K562 (cell line): ENCODE measurements at regions not wholly inside any gene's neighbourhood (a gene's known extent, or its start where the extent isn't known, plus 50 kb on each side); places are given as distances from the start of the nearest gene placed in this dataset.
"Not testable (repeated sequence)": the region's sequence is repeated elsewhere in the genome, so short reads cannot be mapped to it uniquely, and the experiment has no call there.

Source experiments
- ATAC-seq: fragments of 200-7000 bp; cut with Tn5 transposase; 3 replicates; pipeline ENCODE4 v1.9.1; 2020; ENCODE audit warnings: moderate library complexity
- BruUV-seq: library from RNA; stranded (reverse); fragments of 400-500 nt; replicated peaks from 2 replicates; lab custom pipeline; 2021; lab: Mats Ljungman, UMichigan
- CTCF ChIA-PET: fragments of 300-600 bp; formaldehyde crosslinking; extraction: SDS; loops from one replicate; lab custom pipeline; 2021; ENCODE audit warnings: low intra/inter-chr PET ratio; lab: Yijun Ruan, JAX
- POLR2A ChIA-PET: fragments of 300-600, 350-650 bp; sonication (Branson Sonifier 250); formaldehyde crosslinking; extraction: SDS; loops from one replicate; lab custom pipeline; 2021; ENCODE audit warnings: antibody characterized with exemption, inconsistent platforms; lab: Yijun Ruan, JAX
- DNase-seq, 4 experiments: peaks; one replicate each; pipeline versions ENCODE4 v3.0.0 to v3.0.0-alpha.2; 2011 to 2018; ENCODE audit warnings: low spot score in 3 of 4, mixed read lengths in 3 of 4; ENCODE audit errors: extremely low read depth in 1 of 4
- FAIRE-seq: peaks from 2 replicates; lab custom pipeline; 2011; peaks lifted over from hg19 to GRCh38; lab: Jason Lieb, UNC
- H2AFZ ChIP-seq: 2 replicates; pipeline ENCODE4 v1.6.0; 2011; ENCODE audit warnings: low read depth, low read length, control low read depth, inconsistent platforms
- H3K27ac ChIP-seq: fragments of 200-600 bp; 3 replicates; pipeline ENCODE4 v1.8.0; 2011; ENCODE audit warnings: low read depth, mild to moderate bottlenecking, control low read depth, inconsistent platforms, low read length, moderate library complexity, mixed read lengths; ENCODE audit errors: extremely low read depth
- H3K27me3 ChIP-seq, 2 experiments: fragments of 300-600 bp in 1 of 2; 2 replicates in 1 of 2; 3 replicates in 1 of 2; pipeline versions ENCODE4 v1.6.0 to v1.8.0; 2011; ENCODE audit warnings: inconsistent platforms in 2 of 2, low read length in 2 of 2, mild to moderate bottlenecking in 1 of 2, mixed read lengths in 1 of 2, moderate library complexity in 1 of 2; ENCODE audit not compliant: control insufficient read depth in 2 of 2, insufficient read depth in 2 of 2
- H3K36me3 ChIP-seq: fragments of 300-600 bp; 3 replicates; pipeline ENCODE4 v1.8.0; 2011; ENCODE audit warnings: mild to moderate bottlenecking, low read length, inconsistent platforms; ENCODE audit not compliant: control insufficient read depth, insufficient read depth
- H3K4me1 ChIP-seq, 2 experiments: fragments of 200-600 bp in 1 of 2; replicated peaks in 1 of 2; 2 replicates in 1 of 2; 3 replicates in 1 of 2; pipeline versions ENCODE4 v1.5.1 to v1.8.0; 2011; ENCODE audit warnings: inconsistent platforms in 2 of 2, low read length in 2 of 2, mild to moderate bottlenecking in 1 of 2, mixed read lengths in 1 of 2, moderate library complexity in 1 of 2; ENCODE audit not compliant: control insufficient read depth in 2 of 2, insufficient read depth in 2 of 2
- H3K4me2 ChIP-seq: 2 replicates; pipeline ENCODE4 v1.6.1; 2011; ENCODE audit warnings: low read length, control low read depth, inconsistent platforms, mixed read lengths; ENCODE audit not compliant: insufficient read depth
- H3K4me3 ChIP-seq: fragments of 200-600 bp; sonication (generic), shearing (Covaris generic); 2 replicates; pipeline ENCODE4 v1.5.1; 2016; ENCODE audit warnings: control low read depth, inconsistent platforms
- H3K79me2 ChIP-seq: fragments of 200-600 bp; 3 replicates; pipeline ENCODE4 v1.8.0; 2011; ENCODE audit warnings: low read length, inconsistent platforms; ENCODE audit not compliant: control insufficient read depth, insufficient read depth
- H3K9ac ChIP-seq, 2 experiments: 2 replicates each; pipeline versions ENCODE4 v1.6.0 to v1.6.1; 2011; ENCODE audit warnings: low read depth in 2 of 2, low read length in 2 of 2, control low read depth in 1 of 2, inconsistent platforms in 1 of 2, mild to moderate bottlenecking in 1 of 2, mixed read lengths in 1 of 2; ENCODE audit not compliant: insufficient read depth in 1 of 2
- H3K9me1 ChIP-seq: one replicate; pipeline ENCODE4 v1.6.0; 2011; ENCODE audit warnings: inconsistent platforms, mild to moderate bottlenecking, low read length, moderate library complexity; ENCODE audit not compliant: control insufficient read depth, insufficient read depth
- H3K9me3 ChIP-seq: replicated peaks from 2 replicates; pipeline ENCODE4 v1.5.1; 2011; ENCODE audit warnings: low read depth, low read length, inconsistent platforms; ENCODE audit not compliant: control insufficient read depth, insufficient read depth
- H4K20me1 ChIP-seq: replicated peaks from 2 replicates; pipeline ENCODE4 v1.6.1; 2011; ENCODE audit warnings: low read length, inconsistent platforms, mixed read lengths; ENCODE audit not compliant: control insufficient read depth, insufficient read depth
- ATF1 ChIP-seq, 2 experiments: fragments of 450-650 bp in 1 of 2; IDR thresholded peaks; 2 replicates each; pipeline ENCODE4 v1.6.1; 2016; ENCODE audit warnings: missing compliant biosample characterization in 1 of 2, missing genetic modification characterization in 1 of 2
- MAZ ChIP-seq, 2 experiments: fragments of 450-650 bp in 1 of 2; sonication (generic) in 1 of 2; formaldehyde crosslinking; IDR thresholded peaks in 1 of 2; conservative IDR thresholded peaks in 1 of 2; 2 replicates each; pipeline versions ENCODE4 v1.4.0 to v1.5.0; 2020; ENCODE audit warnings: mild to moderate bottlenecking in 1 of 2, missing genetic modification reagents in 1 of 2
- NFATC3 ChIP-seq: fragments of 450-650 bp; IDR thresholded peaks from 2 replicates; pipeline ENCODE4 v1.6.1; 2017; ENCODE audit warnings: mild to moderate bottlenecking
- NUFIP1 ChIP-seq: fragments of 450-650 bp; IDR thresholded peaks from 2 replicates; pipeline ENCODE4 v1.6.1; 2018; ENCODE audit not compliant: partially characterized antibody
- PYGO2 ChIP-seq: fragments of 450-650 bp; IDR thresholded peaks from 2 replicates; pipeline ENCODE4 v1.6.1; 2016; ENCODE audit warnings: mild to moderate bottlenecking, missing genetic modification characterization, moderate library complexity, missing compliant biosample characterization
- RBM15 ChIP-seq: fragments of 200-400 bp; formaldehyde crosslinking; IDR thresholded peaks from 2 replicates; pipeline ENCODE4 v1.6.1; 2018; ENCODE audit warnings: mild to moderate bottlenecking, low read length, moderate library complexity; ENCODE audit not compliant: insufficient read depth
- RBM22 ChIP-seq: fragments of 200-400 bp; formaldehyde crosslinking; IDR thresholded peaks from 2 replicates; pipeline ENCODE4 v1.6.1; 2018; ENCODE audit warnings: low read length, low read depth; ENCODE audit not compliant: poor library complexity, severe bottlenecking
- ZNF449 ChIP-seq: fragments of 250-450 bp; sonication (Bioruptor Pico); IDR thresholded peaks from 2 replicates; pipeline ENCODE4 v1.8.0; 2022; ENCODE audit warnings: moderate library complexity, mild to moderate bottlenecking, inconsistent platforms
- WGBS: fragments of 100-300 bp; shearing (Covaris generic); methylation state at CpG from one replicate; pipeline ENCODE4 v1.1.6; 2016; ENCODE audit warnings: low coverage, mixed read lengths; ENCODE audit not compliant: insufficient coverage; ENCODE audit errors: missing lambda C conversion rate; 5-methylcytosine and 5-hydroxymethylcytosine counted together
- in situ Hi-C: fragments of 300-500 bp; cut with MboI; formaldehyde crosslinking; loops from 4 replicates; pipeline ENCODE4 v1.15.0; 2018; ENCODE audit warnings: inconsistent platforms, mixed read lengths
- intact Hi-C: fragments of 100-400 bp; cut with micrococcal nuclease; formaldehyde crosslinking; loops from 2 replicates; pipeline ENCODE4 v1.14.2; 2022

- BruUV-seq, CTCF ChIA-PET, H3K4me2 ChIP-seq, H3K4me1 ChIP-seq, ATAC-seq, H3K9ac ChIP-seq, H3K79me2 ChIP-seq, H3K27ac ChIP-seq, H3K27me3 ChIP-seq, POLR2A ChIA-PET, intact Hi-C loops, H3K36me3 ChIP-seq, DNase-seq, H4K20me1 ChIP-seq, in situ Hi-C loops, FAIRE-seq, H3K9me3 ChIP-seq, H2AFZ ChIP-seq, H3K9me1 ChIP-seq, H3K4me3 ChIP-seq: not testable (repeated sequence)
- 0% methylated on average over 1 of the region's 1 CpG for WGBS
Measured at GRCh38 chr9:11704198-11704597, 989.0 kb upstream of the TYRP1 start.

GRCh38 chr9:11708899-11709298 is 984.3 kb upstream of the TYRP1 start:
- no peaks in the 10 kb centered on the region for H3K36me3 ChIP-seq
- H4K20me1 ChIP-seq = no peaks in the 10 kb centered on the region
- no peak for DNase-seq
- no peaks in the 10 kb centered on the region for H3K79me2 ChIP-seq
- H3K4me1 ChIP-seq = no peaks in the 10 kb centered on the region
- TF ChIP-seq MAZ (CRISPR knock-in tag; conservative IDR thresholded peaks at IDR 0.05 in 1 of 2, IDR thresholded peaks at IDR 0.05 in 1 of 2) (no peak), PYGO2 (tag) (no peak), RBM15 (no peak), NUFIP1 (no peak), ATF1 (CRISPR knock-in tag; IDR thresholded peaks at IDR 0.05) (no peak), ATF1 (tag; IDR thresholded peaks at IDR 0.05) (no peak), NFATC3 (no peak), ZNF449 (CRISPR knock-in tag) (no peak), RBM22 (no peak)
- TF ChIP-seq, all 486 proteins: peak for 0
- Histone ChIP-seq H3K27ac (no peak overlapping the region), H3K4me2 (no peak overlapping the region), H2AFZ (no peak overlapping the region), H3K4me3 (no peak overlapping the region), H3K27me3 (no peaks in the 10 kb centered on the region), H3K9ac (no peak overlapping the region), H3K9me3 (no peaks in the 10 kb centered on the region), H3K9me1 (no peaks in the 10 kb centered on the region)
- whole genome bisulfite sequencing = 0% methylated on average over 2 of the region's 2 CpGs
- POLR2A ChIA-PET = no interaction called here
- intact Hi-C loops = no loop called here
- ATAC-seq = no peak
- FAIRE-seq = no peak
- CTCF ChIA-PET = no interaction called here
- BruUV-seq = no TSS peak
- in situ Hi-C loops = no loop called here
